Suppressor macrophage treated with lipopolysaccharide for 4 hours (primary cell): ENCODE measurements at regions not wholly inside any gene's neighbourhood (a gene's known extent, or its start where the extent isn't known, plus 50 kb on each side); places are given as distances from the start of the nearest gene placed in this dataset.

Experiments
- DNase-seq: peaks from one replicate; pipeline ENCODE4 v3.0.0-alpha.2; 2020

DNA sequence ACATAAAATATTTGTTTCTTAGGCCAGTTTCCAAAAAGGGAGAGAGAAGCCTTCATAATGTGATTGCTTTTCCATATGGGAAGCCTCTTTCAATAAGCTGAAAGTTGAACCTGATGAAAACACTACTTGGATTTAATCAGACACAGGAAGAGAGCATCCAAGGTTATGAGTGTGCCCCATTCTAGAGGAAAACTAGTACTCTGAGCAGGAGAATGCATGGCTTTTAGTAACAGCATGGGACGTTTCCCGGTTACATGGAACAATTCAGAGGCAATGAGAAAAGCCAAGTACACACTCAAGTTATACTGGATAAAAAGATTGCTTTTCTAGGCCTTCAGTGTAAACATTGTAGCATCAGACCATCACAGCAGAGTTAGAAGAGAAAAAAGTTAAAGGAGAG, 315.8 kb downstream of the ZNF516 start:
- no peak for DNase-seq

DNA sequence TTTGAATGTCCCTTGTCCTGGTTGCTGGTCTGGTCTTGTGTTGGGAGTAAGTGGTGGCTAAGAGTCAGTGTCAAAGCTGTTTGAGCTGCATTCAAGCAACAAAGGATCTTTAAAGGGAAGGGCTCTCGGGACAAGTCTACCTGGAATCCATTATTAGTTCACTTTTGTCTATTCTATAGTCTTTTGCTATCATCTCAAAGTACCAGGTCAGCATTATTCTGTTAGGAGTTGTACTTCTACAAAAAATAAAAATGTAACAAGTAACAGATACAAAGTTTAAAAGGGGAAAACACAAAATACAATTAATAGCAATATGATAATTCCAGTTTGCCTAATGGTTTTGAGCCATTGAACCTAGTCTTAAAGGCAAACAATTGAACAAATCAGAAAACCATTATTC, 317.9 kb downstream of the ZNF516 start:
- DNase-seq, result no peak

DNA sequence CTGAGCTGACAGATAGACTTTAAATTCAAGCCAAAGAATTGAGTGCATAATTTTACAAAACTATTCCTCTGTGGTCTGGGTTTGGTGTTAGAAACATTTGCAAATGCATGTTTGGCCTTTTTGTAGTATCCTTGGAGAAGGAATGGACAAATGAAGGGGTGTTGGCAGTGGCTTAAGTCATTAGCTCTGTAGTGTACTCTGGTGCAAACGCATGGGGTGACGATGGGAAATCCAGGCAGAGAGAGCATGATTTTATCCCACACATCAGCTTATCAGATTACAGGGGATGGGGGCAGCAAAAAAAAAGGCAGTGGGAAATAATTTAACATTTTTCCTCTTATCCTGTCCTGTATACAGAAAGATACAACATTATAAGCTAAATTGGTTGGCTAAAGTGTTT, 320.6 kb downstream of the ZNF516 start:
- no peak for DNase-seq

DNA sequence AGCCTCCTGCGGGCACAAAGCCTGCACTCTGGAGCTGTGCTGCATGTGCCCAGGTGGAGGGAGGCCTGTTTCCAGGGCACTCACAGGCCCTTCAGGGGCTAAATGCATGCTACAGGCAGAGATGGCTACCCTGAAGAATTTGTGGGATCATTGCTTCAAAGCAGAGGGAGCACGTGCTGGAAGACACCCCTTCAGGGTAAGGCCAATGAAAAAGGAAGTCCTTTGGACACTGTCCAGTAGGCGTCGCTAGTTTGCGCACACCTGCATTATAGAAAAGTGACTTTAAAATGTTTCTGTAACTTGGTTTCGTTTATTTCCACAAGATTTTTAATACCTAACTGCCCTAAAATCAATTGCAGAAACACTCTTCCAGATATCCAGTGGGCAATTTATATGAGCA, 325.3 kb downstream of the ZNF516 start:
- no peak for DNase-seq

DNA sequence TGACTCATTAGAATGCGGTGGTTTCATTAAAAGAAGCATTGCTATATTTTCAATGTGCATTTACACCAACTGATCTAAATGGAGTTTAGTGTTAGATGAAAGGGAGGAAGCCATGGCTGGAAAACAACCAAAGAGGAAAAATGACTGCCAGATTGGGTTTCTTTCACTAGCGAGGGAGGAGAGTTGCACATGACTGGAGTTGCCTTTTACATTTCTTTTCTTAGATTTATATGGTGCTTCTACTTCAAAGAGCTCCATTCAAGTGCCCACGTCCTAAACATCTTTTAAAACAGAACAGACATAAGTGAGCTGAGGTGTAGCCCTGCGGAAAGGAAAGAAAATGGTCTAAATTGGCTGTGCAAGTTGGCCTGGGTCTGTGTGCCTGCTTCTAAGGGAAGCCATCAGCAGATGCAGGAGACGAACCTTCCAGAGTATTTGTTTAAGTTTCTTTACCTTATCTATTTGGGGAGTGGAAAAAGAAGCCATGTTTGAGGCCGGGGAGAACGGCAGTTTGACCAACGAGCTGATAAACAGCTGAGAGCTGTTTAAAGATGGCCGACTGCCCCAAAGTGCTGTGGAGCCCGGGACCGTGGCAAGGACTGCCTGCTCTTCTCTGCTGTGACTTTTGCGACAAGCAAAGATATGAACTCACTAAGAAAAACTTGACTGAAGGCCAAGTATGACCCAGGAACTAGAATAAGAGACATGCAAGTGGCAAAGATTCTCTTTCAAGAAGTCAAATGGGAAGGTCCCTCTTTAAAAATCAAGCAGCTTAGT, 327.0 kb downstream of the ZNF516 start:
- no peak for DNase-seq

DNA sequence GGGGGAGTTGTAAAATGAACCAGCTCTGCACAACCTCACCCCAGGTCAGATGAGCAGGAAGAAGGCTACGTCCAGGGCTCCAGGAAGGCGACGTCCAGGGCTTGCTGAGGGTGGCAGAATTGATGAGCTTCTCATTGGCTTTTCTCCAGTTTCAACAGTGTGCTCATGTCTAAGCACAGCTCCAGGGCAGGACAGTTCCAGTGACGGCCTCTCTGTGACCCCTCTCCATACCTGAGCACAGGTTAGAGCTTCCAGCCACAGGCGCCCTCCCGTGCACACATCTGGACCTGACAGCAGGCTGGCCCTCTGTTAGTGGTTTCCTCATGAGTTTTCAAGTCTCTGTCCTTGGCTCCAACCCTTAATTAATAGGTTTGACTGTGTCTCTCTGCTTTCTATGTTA, 327.6 kb downstream of the ZNF516 start:
- no peak for DNase-seq

DNA sequence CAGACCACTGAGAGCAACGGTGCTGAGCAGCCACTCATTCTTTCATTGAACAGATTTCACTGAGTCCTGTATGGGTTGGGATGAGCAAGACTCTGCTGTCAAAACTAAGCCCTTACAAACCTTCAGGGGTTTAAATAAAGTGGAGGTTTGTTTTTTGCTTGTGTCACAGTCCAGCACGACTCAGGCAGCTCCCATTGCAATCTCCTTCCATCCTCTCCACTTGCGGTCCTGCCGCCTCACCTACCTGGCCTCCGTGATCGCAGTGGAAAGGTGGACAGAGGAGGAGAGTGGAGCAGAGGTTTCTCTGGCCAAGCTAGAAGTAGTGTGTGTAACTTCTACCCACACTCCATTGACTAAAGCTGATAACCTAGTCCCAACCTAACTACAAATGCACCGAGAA, 332.2 kb downstream of the ZNF516 start:
- DNase-seq, result no peak

DNA sequence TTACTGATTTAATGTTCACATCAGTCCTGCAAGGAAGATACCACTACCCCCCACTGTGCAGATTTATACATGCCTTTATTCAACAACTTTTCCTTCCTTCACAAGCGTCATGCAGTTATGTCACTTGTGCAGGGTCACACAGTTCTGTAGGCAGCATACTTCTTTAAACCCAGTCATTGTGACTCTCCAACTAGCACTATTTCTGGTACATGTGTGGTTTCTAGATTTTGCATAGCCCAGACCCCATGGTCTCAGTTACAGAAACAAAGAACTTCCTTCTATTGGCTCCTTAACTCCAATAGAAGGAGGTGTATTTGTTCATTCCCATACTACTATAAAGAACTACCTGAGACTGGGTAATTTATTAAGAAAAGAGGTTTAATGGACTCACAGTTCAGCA, 333.1 kb downstream of the ZNF516 start:
- no peak for DNase-seq

DNA sequence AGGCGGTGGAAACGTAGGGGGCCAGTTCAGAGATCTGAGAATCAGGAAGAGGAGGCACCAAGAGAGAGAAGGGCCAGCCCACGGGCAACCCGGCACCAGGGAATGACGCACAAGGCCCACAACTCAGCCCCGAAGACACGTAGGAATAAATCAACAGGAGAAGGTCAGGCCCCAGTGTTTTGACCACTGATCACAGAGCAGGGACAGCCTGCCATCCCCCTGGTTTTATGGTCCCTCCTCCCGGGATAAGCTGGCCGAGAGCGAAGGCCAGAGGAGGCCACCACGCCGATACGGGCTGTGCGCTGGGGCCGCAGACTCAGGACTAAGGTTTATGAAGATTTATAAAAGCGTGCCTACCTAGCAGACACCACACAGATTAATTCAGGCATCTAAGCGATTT, 341.4 kb downstream of the ZNF516 start:
- DNase-seq, result no peak

DNA sequence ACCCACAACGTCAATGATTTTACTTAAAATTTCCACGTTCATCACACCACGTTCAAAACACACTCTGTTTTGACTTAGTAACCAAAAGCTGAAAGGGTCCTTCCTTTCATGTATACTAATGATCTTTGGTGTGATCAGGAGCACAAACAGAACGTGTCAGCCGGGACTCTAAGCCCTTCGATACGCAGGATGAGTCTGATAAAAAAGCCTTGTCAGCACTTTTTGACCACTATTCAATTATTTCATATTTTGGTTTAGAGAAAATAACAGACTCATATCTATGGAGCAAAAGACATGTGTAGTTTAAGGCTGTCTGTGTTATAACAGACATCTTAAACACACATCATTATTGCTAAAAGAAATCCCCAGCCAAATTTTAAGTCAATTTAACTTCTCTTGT, 345.3 kb downstream of the ZNF516 start:
- no peak for DNase-seq

DNA sequence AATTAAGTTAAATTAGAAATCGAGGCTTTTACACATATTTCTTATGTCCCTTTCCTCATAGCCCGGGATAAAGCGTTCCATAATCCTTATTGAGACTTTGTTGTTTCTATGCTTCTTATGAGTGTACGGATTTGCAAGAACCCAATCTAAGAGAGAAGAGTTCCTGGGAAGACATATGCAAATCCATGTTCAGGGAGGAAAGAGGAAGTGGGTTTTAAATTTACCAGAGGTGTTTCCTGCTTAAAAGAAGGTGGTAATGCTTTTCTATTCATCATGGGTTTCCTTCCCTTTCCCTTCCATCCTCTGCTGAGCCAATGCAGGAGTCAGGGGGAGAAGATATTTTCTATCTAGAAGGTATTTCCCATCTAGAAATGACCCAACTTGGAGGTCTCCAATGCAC, 345.8 kb downstream of the ZNF516 start:
- DNase-seq, result no peak

DNA sequence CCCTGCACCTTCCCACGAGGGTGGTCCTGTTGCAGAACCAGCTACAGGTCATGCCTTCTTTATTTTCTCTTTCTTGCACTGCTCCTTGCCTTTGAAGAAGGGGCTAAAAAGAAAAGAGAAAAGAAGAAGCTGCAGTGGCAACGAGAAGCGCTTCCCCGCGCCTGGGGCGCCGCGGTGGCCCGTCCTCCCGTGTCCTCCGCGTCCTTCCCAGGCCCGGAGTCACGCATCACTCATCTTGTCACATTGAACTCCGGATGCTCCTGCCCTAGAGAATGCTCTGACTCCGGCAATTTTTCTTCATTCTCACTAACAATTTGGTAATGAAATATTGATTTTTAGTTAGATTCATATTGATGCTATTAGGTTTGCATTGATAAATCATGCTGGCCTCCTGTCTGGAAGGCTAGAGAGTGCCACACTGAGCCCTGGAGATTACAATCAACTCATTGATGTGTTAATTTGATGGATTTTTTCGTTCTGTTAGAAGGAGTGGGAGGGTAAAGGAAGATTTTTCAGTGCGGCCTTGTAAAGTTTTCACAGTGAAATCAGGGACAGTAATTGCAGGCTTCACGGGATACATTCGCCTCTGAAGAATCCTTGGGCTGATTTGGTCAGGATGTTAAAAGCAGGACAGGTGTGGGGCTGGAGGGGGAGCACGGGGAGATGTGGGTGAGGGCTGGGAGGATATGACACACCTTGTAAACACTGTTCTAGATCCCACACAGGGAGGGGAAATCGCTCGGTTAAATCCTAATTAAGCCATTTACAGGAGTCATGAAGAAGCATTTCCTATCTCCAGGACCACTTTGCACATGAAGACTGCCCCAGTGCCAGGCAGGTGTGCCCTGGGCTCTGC, 349.3 kb downstream of the ZNF516 start:
- no peak for DNase-seq

DNA sequence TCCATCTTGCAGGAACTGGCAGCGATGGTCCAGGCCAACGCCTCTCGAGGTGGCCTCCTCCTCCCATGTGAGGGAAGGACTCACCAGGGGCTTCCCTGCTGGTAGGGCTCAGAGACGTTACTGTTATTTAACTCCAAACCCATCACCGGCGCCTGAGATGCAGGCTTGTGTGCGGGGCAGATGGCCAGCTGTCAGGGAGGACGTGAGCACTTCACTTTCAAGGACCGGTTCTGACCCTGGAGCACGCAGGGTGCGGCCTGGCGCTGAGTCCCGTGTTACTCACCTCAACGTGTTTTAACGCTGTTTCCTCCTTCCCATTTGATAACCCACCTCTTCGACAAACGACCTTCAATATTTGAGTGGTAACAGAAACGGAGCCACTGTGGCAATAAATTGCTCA, 350.2 kb downstream of the ZNF516 start:
- no peak for DNase-seq

DNA sequence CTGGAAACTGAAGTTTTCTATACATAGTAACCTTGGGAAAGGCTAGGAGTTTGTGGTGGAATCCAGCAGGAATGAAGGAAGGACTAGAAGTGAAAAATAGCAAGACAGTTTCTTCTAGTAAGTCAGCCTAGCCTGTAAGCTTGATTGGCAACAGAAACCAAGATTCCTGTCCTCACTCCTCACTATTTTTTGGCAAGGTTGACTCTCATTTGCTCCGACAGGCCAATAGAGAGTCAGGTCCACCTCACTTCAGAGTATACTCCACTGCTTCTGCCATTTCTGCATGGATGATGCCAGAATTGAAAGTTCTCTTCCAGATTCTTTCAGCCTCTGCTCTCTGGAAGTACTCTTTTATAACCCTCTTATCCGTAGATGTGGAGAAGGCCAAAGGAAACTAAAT, 352.4 kb downstream of the ZNF516 start:
- DNase-seq, result no peak

DNA sequence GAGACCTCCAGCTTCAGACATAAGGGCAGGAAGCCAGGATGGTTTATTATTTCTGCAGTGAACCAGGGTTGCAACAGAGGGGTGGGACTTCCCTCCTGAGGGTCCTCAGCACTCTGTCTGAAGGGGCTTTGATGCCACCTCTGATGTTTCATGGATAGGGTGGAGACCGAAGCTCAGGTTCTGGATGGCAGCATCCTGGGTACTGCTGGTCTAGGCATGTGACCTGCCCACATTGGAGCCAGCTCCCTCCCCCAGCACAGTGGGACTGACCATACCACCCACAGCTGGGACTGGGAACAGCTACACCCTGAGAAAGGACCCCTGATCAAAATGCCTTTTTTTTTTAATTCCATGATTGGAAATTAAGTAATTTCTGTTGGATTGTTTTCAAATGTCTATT, 355.2 kb downstream of the ZNF516 start:
- no peak for DNase-seq

DNA sequence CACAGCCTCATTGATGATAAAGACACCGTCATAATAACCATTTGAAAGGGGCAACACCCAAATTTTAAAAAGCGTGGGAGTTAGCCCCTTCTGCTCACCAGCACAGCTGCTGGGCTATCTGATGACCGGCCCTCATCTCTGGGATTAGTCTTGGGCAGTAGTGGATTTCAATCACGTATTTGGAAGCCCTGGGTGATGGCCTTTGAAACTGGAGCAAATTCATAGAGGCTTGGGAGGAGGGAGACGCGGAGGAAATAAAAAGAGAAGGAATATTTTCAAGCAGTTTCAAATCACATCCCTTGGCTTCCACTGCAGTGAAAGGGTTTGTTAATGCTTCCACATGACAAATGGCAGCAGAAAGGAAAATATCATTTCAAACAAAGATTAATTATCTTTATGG, 357.8 kb downstream of the ZNF516 start:
- no peak for DNase-seq

DNA sequence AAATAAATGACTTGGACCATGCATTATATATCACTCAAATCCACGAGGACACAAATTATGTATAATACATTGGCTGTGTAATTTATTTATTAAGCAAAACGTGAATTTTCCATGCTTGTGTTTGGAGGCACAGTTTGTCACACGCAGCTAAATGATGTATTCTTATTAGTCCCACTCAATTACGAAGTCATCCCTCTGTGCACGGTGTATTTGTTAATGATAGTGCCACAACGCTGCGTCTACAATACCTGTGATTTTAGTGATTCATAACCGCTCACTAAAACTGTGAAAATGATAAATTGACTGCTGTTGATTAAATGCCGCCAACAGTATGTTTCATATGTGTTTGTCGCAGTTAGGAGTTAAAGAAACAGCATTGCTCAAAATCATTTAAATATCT, 358.3 kb downstream of the ZNF516 start:
- DNase-seq, result no peak

DNA sequence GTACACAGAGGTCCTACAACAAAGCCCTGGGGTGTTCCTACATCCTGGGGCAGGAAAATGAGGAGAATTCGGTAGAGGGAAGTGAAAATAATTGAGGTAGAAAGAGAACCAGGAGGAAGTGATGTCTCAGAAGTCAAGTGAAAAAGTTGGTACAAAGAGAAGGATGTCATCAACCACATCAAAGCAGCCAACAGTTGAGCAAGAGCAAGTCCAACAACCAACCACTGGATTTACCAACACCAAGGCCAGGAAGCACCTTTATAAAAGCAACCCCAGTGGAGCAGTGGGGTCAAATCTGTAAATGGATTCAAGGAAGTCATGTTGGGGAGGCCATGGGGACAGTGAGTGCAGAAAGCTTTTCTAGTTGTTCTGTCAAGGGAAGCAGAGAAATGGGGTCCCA, 360.4 kb downstream of the ZNF516 start:
- peak; percentile 5 for DNase-seq

DNA sequence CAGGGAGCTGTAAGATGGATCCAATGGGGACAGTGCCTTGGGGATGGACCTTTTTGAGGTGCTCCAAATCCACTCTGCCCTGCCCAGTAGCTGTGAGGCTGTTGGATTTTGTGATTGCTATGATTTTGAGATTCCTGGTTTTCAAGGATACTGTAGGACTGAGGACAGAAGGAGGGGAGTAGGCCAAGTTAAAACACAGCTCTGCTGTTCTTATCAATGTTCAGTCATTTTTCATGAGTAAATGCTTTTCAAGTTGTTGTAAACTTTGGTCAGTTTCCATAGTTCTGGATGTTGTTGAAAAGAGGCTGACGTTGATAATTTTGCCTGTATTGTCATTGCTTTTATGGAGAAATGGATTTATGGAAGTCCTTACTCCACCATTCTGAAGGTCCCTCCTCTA, 361.2 kb downstream of the ZNF516 start:
- DNase-seq, result no peak

DNA sequence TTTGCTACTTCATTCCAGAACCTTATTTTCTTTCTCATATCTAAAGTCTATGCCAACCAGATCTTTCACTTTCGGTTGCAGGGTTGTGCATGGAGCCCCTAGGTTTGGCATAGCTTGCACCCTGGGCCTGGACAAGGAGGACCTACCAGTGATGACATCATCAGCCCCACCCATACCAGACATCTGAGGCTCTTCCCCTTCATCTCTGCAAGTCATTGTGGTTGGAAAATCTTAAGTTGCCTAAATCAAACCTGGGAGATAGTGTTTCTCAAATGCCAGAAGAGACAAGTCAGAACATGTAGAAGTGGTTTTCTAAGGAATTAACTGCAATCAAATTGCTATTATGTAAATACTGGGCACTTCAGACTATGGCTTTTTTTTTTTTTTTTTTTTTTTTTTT, 363.3 kb downstream of the ZNF516 start:
- peak; percentile 48 for DNase-seq

DNA sequence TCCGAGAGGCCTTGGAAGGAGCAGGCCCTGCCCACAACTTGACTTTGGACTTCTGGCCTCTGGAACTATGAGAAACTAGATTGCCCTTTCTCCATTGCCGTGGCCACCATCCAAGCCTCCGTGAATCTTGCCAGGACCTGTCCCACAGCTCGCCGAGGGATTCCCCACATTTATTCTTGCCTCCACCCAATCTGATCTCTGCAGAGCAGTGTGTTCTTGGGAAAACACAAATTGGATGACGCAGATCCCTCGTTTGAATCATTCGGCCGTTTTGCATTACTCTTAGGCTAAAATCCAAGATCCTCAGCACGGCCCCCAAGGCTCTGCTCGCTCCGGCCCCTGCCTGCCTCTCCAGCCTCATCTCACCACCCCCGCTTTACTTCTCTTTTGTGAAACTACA, 364.2 kb downstream of the ZNF516 start:
- no peak for DNase-seq

DNA sequence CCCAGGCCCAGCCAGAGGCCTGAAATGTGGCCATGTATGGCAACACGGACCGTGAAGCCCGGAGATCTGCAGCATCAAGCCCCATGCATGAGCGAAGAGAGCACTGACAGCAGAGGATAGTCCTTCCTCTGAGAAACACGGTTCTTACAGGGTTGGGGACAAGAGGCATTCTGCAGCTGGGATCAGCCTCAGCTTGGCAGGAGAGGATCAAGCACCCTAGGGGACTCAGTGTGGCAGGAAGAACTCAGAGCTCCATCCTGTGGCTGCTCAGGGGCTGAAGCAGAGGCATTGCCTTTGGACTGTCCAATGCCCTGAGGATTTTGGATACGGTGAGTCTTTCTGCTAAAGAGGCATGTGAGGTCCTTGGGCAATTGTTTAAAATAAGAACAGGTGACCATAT, 368.7 kb downstream of the ZNF516 start:
- no peak for DNase-seq

DNA sequence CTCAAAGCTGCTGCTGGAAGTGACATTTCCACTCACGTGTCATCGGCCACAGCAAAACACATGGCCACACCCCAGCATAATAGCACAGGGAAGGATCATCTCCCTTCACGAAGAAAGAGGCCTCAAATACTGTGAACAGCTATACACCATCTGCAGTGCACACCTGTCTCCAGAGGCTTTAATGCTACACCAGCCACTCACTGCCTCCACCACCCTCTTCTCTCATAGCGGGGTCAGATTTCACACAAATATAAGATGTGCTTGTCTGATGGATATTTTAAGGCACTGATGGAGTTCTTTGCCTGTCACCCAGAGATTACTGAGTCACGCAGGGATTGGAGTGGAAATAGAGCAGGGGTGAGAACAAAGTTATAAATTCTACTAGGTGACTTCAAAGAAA, 374.0 kb downstream of the ZNF516 start:
- DNase-seq, result no peak

DNA sequence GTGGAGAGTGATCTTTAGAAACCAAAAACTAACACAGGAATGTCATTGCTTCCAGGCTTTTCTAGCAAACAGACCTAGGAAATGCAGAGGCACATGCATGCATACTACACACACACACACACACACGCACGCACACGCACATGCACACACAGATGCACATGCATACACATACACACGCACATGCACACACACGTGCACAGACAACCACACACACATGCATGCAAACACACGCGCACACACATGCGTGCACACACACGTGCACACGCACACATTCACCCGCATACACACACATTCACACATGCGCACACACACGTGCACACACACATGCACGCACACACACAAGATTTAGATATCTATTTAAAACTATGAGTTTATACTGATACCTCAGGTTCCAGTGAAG, 379.5 kb downstream of the ZNF516 start:
- no peak for DNase-seq

DNA sequence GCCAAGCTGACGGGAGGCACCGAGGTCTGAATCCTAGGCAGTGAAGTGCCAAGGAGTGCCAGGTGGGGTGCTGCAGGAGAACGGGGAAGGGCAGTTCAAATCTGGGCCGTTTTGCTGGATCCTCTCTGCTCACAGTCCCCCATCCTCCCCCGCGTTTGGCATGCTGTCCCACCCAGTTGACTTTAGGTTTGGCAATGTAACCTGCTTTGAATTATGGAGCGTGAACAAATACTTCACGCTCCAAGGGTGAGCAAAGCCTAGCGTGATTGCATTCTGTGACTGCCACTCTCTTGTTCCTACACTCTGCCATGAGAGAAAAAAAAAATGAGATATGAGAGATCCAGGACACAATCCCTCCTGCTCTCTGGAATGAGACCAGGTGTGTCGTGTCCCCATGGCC, 381.9 kb downstream of the ZNF516 start:
- no peak for DNase-seq
